ENCODE measurements at regions not wholly inside any gene's neighbourhood (a gene's known extent, or its start where the extent isn't known, plus 50 kb on each side); places are given as distances from the start of the nearest gene placed in this dataset.
"Not testable (repeated sequence)": the region's sequence is repeated elsewhere in the genome, so short reads cannot be mapped to it uniquely, and the experiment has no call there.

DNA sequence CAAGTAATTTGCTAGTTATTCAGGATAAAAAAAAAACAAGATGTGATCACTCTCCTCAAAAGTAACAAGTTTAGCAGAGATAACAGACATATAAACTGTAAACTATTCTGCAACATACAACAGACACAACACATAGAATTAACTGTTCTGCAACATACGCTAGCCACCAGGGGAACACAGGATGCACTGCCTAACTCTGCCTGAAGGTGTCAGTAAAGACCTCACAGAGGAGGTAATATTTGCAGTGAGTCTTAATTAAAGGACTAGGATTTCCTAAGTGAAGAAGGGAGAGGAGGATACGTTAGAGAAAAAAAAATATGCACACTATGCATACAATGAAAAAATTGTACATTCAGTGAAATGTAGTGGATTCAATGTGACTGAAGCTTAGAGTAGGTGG is 129.6 kb downstream of the NBPF8 start:
- WGBS (ENCODE audit: insufficient coverage, low lambda C conversion rate), result no CpG with 5 or more reads among the region's 2 CpGs

GRCh38 chr1:120550335-120550734 is 135.5 kb downstream of the NBPF8 start:
- WGBS (ENCODE audit: insufficient coverage, low lambda C conversion rate), result no CpG with 5 or more reads among the region's 2 CpGs
- H3K4me1 ChIP-seq (ENCODE audit: control insufficient read depth, insufficient read depth, low read length); H3K27ac ChIP-seq (ENCODE audit: low read length); H3K27me3 ChIP-seq (ENCODE audit: control insufficient read depth, insufficient read depth, low read length); DNase-seq; H3K4me3 ChIP-seq (ENCODE audit: low read length); H3K36me3 ChIP-seq (ENCODE audit: control insufficient read depth, insufficient read depth, low read length); H3K9me3 ChIP-seq (ENCODE audit: control insufficient read depth, low read depth, low read length): not testable (repeated sequence)

More for the DNA sequence above, 129.6 kb downstream of the NBPF8 start:
- not testable (repeated sequence) for H3K4me1 ChIP-seq (ENCODE audit: control insufficient read depth, insufficient read depth, low read length); H3K27me3 ChIP-seq (ENCODE audit: control insufficient read depth, insufficient read depth, low read length); H3K36me3 ChIP-seq (ENCODE audit: control insufficient read depth, insufficient read depth, low read length); H3K27ac ChIP-seq (ENCODE audit: low read length); H3K9me3 ChIP-seq (ENCODE audit: control insufficient read depth, low read depth, low read length); DNase-seq; H3K4me3 ChIP-seq (ENCODE audit: low read length)

DNA sequence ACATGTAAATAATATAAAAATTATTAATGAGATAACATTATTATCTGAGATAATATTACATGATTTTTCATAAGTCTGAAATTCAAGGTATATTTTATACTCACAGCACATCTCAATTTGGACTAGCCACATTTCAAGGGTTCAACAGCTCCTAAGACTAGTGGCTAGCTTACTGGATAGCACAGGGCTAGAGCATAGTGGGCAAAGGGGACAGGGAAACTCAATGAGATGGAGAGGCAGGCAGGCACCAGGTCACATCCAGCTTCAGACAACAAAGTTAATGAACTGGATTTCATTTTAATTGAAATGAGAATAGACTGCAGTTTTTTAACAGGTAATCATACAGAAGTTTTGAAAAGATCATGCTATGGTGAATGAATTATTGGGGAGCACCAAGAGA is 137.4 kb downstream of the NBPF8 start:
- peak overlapping the region; percentile 38 for H3K27ac ChIP-seq (ENCODE audit: low read length)

DNA sequence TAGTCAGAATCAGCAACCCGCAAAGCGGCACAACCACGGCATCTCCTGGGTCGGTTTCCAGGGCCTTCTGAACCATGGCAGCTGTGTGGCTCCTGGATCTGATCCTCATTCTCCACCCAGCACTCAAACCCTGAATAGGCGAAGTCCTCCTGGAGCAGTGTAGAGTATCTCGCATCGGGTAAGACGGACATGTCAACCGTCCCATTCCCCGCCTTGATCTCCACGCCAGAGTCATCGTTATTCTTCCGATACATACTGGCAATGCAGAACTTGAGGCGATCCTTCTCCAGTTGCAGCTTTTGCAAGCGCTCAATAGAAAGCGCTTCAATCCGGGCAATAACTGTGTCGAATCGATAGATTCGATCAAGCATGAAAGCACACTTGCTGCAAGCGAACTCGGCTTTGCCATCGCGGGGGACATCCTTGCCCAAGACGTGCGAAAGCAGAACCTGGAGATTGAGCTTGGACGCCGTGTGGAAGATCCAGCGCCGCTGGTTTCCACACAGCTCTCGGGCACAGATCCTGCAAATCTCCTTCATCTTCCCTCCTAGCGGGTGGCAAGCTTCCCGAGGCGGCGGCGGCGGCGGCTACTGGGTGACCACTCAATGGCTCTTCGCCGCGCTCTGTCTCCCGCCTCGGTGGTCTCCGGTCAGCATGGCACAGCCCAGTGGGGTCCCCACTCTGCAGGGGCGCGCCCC is 142.9 kb downstream of the NBPF8 start:
- H3K9me3 ChIP-seq (ENCODE audit: control insufficient read depth, low read depth, low read length); H3K4me1 ChIP-seq (ENCODE audit: control insufficient read depth, insufficient read depth, low read length); H3K36me3 ChIP-seq (ENCODE audit: control insufficient read depth, insufficient read depth, low read length); H3K27ac ChIP-seq (ENCODE audit: low read length); H3K27me3 ChIP-seq (ENCODE audit: control insufficient read depth, insufficient read depth, low read length): not testable (repeated sequence)
- DNase-seq, result peak in 1 of 2 donors; percentile 18
- peak overlapping the region; percentile 45 for H3K4me3 ChIP-seq (ENCODE audit: low read length)
- no CpG with 5 or more reads among the region's 46 CpGs for WGBS (ENCODE audit: insufficient coverage, low lambda C conversion rate)

More for the DNA sequence above, 137.4 kb downstream of the NBPF8 start:
- H3K4me1 ChIP-seq (ENCODE audit: control insufficient read depth, insufficient read depth, low read length); H3K4me3 ChIP-seq (ENCODE audit: low read length); H3K36me3 ChIP-seq (ENCODE audit: control insufficient read depth, insufficient read depth, low read length); DNase-seq; H3K27me3 ChIP-seq (ENCODE audit: control insufficient read depth, insufficient read depth, low read length); H3K9me3 ChIP-seq (ENCODE audit: control insufficient read depth, low read depth, low read length): not testable (repeated sequence)

DNA sequence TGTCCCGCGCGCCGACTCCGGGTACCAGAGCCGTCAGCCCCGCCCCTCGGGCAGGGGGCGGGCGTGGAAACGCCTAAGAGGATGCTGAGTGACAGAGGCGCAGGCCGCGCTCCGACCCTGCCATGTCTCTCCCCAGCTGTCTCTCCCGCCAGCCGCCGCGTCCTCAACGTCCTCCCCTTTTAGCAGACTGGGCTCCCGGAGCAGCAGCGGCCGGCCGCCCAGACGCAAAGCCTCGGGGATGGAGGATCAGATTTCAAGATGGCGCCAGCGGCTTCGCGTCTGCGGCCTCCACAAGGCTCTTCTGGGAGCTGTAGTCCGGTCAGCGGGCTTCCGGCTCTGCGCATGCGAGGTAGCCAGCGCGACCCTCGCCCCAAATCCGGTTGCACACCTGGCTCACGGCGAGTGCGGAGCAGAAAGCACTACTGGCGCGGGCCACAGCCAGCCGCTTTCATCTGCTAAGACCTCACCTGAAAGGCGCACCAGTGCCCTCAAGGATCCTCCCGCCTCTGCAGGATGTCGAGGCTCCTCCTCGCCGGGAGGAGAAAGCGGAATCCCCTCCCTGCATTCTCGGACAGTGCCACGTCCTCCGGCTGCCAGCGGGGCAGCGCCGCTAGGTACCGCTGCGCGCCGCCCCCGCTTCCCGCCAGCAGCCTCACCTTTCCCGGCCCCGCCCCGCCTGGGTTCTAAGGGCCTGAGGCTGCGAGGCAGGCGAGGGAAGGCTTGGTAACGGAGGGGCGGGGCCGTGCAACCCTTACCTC is 143.6 kb downstream of the NBPF8 start:
- H3K9me3 ChIP-seq (ENCODE audit: control insufficient read depth, low read depth, low read length); H3K27me3 ChIP-seq (ENCODE audit: control insufficient read depth, insufficient read depth, low read length); H3K36me3 ChIP-seq (ENCODE audit: control insufficient read depth, insufficient read depth, low read length); H3K4me1 ChIP-seq (ENCODE audit: control insufficient read depth, insufficient read depth, low read length): not testable (repeated sequence)
- Histone ChIP-seq H3K27ac (ENCODE audit: low read length) (peak overlapping the region; percentile 78), H3K4me3 (ENCODE audit: low read length) (peak overlapping the region; percentile 51)
- peak; percentile 68 to 90 for DNase-seq
- no CpG with 5 or more reads among the region's 72 CpGs for WGBS (ENCODE audit: insufficient coverage, low lambda C conversion rate)

GRCh38 chr1:120561767-120562166 is 146.9 kb downstream of the NBPF8 start:
- H3K36me3 ChIP-seq (ENCODE audit: control insufficient read depth, insufficient read depth, low read length); H3K27ac ChIP-seq (ENCODE audit: low read length); H3K4me1 ChIP-seq (ENCODE audit: control insufficient read depth, insufficient read depth, low read length); H3K4me3 ChIP-seq (ENCODE audit: low read length); H3K9me3 ChIP-seq (ENCODE audit: control insufficient read depth, low read depth, low read length); H3K27me3 ChIP-seq (ENCODE audit: control insufficient read depth, insufficient read depth, low read length); DNase-seq: not testable (repeated sequence)
- no CpG with 5 or more reads among the region's 3 CpGs for WGBS (ENCODE audit: insufficient coverage, low lambda C conversion rate)

DNA sequence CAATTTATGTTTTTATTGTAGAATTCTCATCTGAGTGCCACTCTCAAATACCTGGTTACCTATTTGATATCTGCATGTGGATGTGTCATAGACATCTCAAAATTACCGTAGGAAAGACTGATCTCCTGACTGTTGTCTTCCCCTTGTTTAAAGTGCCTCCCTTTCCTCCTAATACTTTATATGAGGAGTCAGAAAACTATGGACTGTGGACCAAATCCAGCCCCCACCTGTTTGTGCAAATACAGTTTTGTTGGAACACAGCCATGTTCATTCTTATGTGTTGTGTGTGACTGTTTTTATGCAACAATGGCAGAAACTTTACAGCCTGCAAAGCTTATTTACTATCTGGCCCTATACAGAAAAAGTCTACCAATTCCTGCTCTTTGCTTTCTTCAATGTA is 150.6 kb downstream of the NBPF8 start:
- H3K4me3 ChIP-seq (ENCODE audit: low read length); H3K4me1 ChIP-seq (ENCODE audit: control insufficient read depth, insufficient read depth, low read length); H3K27me3 ChIP-seq (ENCODE audit: control insufficient read depth, insufficient read depth, low read length); H3K36me3 ChIP-seq (ENCODE audit: control insufficient read depth, insufficient read depth, low read length); DNase-seq; H3K9me3 ChIP-seq (ENCODE audit: control insufficient read depth, low read depth, low read length); H3K27ac ChIP-seq (ENCODE audit: low read length): not testable (repeated sequence)
- WGBS (ENCODE audit: insufficient coverage, low lambda C conversion rate), result no CpG with 5 or more reads among the region's 1 CpG

DNA sequence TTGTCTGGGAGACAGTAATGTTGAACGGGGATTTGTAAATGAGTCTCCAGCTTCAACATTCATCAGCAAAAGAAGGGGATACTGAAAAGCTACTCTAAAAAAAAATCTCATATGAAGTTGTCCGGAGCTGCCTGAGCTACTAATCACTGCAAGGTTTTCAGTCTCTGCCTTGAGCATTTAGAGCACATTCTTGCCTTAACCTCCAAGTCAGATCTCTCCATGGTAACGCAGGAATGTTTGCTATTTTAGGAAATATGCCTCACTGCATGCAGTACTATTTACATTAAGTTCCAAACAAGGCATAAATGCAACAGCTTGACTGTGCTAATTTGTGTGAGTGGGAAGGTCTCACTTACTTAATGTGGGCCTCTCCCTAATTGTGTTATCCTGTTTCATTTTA is 152.8 kb downstream of the NBPF8 start:
- H3K27ac ChIP-seq (ENCODE audit: low read length); H3K36me3 ChIP-seq (ENCODE audit: control insufficient read depth, insufficient read depth, low read length); H3K27me3 ChIP-seq (ENCODE audit: control insufficient read depth, insufficient read depth, low read length); H3K4me3 ChIP-seq (ENCODE audit: low read length); DNase-seq; H3K9me3 ChIP-seq (ENCODE audit: control insufficient read depth, low read depth, low read length); H3K4me1 ChIP-seq (ENCODE audit: control insufficient read depth, insufficient read depth, low read length): not testable (repeated sequence)
- no CpG with 5 or more reads among the region's 3 CpGs for WGBS (ENCODE audit: insufficient coverage, low lambda C conversion rate)

GRCh38 chr1:120575201-120575600 is 148.5 kb upstream of the NBPF26 start:
- H3K4me3 ChIP-seq (ENCODE audit: low read length); H3K4me1 ChIP-seq (ENCODE audit: control insufficient read depth, insufficient read depth, low read length); DNase-seq; H3K27ac ChIP-seq (ENCODE audit: low read length); H3K9me3 ChIP-seq (ENCODE audit: control insufficient read depth, low read depth, low read length); H3K27me3 ChIP-seq (ENCODE audit: control insufficient read depth, insufficient read depth, low read length); H3K36me3 ChIP-seq (ENCODE audit: control insufficient read depth, insufficient read depth, low read length): not testable (repeated sequence)
- WGBS (ENCODE audit: insufficient coverage, low lambda C conversion rate), result no CpG with 5 or more reads among the region's 1 CpG

GRCh38 chr1:120582135-120582534 is 141.6 kb upstream of the NBPF26 start:
- not testable (repeated sequence) for H3K4me3 ChIP-seq (ENCODE audit: low read length); H3K27me3 ChIP-seq (ENCODE audit: control insufficient read depth, insufficient read depth, low read length); H3K27ac ChIP-seq (ENCODE audit: low read length); H3K36me3 ChIP-seq (ENCODE audit: control insufficient read depth, insufficient read depth, low read length); DNase-seq; H3K4me1 ChIP-seq (ENCODE audit: control insufficient read depth, insufficient read depth, low read length); H3K9me3 ChIP-seq (ENCODE audit: control insufficient read depth, low read depth, low read length)
- WGBS (ENCODE audit: insufficient coverage, low lambda C conversion rate), result no CpG with 5 or more reads among the region's 1 CpG

GRCh38 chr1:120586053-120586452 is 137.7 kb upstream of the NBPF26 start:
- H3K27me3 ChIP-seq (ENCODE audit: control insufficient read depth, insufficient read depth, low read length); H3K4me1 ChIP-seq (ENCODE audit: control insufficient read depth, insufficient read depth, low read length); H3K4me3 ChIP-seq (ENCODE audit: low read length); H3K36me3 ChIP-seq (ENCODE audit: control insufficient read depth, insufficient read depth, low read length); DNase-seq; H3K9me3 ChIP-seq (ENCODE audit: control insufficient read depth, low read depth, low read length); H3K27ac ChIP-seq (ENCODE audit: low read length): not testable (repeated sequence)
- no CpG with 5 or more reads among the region's 2 CpGs for whole genome bisulfite sequencing (ENCODE audit: insufficient coverage, low lambda C conversion rate)

All from large intestine (tissue), 3 donors.